ENCODE measurements at regions not wholly inside any gene's neighbourhood (a gene's known extent, or its start where the extent isn't known, plus 50 kb on each side); places are given as distances from the start of the nearest gene placed in this dataset.

DNA sequence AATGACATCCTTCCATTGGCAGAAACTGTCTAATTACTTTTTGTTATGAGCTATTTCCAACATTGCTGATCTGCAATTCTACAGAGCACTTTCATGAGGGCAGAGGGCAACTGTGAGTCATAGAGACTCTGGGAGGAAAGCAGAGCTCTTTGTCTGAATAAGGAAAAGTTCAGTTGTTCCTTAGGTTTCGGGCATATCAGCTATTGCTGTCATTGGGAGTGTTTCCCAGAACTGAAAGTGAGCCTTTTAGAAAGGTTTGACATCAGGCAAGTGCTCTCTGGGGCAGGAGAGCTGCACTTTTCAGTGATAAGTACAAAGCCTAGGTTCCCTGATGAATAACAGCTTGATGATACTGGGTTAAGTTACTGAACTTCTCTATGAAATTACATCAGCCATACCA, 119.2 kb upstream of the EDNRA start:
- H3K4me3 Mint-ChIP-seq: no peak overlapping the region

DNA sequence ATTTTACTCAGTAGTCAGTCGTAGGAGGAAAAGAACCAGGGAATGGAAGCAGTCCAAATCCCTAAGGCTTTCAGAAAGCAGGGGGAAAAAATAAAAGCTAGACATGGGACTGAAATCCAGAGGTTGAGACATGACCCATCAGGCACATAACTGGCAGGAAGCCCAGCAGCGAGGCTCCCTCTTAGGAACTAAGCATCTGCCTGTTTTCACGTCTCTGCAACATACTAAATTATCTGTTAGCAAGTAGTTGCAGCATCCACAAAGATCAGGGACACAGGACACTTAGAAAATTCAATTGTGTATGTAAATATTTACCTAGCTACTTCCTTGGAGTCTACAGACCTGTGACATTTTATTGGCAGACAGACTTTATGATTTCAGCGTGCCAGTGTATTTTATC, 118.0 kb upstream of the EDNRA start:
- Mint-ChIP-seq H3K9me3 (no peaks in the 10 kb centered on the region), H3K27ac (ENCODE audit: unreplicated experiment) (peak overlapping the region; percentile 45), H3K27me3 (ENCODE audit: low read depth) (no peaks in the 10 kb centered on the region), H3K4me1 (peaks cover 36% of the 10 kb centered on the region), H3K4me3 (no peak overlapping the region), H3K36me3 (ENCODE audit: low read depth) (no peaks in the 10 kb centered on the region)
- TF ChIP-seq, protein P1, sequence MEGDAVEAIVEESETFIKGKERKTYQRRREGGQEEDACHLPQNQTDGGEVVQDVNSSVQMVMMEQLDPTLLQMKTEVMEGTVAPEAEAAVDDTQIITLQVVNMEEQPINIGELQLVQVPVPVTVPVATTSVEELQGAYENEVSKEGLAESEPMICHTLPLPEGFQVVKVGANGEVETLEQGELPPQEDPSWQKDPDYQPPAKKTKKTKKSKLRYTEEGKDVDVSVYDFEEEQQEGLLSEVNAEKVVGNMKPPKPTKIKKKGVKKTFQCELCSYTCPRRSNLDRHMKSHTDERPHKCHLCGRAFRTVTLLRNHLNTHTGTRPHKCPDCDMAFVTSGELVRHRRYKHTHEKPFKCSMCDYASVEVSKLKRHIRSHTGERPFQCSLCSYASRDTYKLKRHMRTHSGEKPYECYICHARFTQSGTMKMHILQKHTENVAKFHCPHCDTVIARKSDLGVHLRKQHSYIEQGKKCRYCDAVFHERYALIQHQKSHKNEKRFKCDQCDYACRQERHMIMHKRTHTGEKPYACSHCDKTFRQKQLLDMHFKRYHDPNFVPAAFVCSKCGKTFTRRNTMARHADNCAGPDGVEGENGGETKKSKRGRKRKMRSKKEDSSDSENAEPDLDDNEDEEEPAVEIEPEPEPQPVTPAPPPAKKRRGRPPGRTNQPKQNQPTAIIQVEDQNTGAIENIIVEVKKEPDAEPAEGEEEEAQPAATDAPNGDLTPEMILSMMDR (conservative IDR thresholded peaks at IDR 0.05): no peak
- DNase-seq (ENCODE audit: low read depth, low spot score): no peak

More for the DNA sequence above, 119.2 kb upstream of the EDNRA start:
- TF ChIP-seq, protein P1 (conservative IDR thresholded peaks at IDR 0.05): no peak
- DNase-seq (ENCODE audit: low read depth, low spot score): peak; percentile 3
- H3K9me3 Mint-ChIP-seq: no peaks in the 10 kb centered on the region
- H3K36me3 Mint-ChIP-seq (ENCODE audit: low read depth): no peaks in the 10 kb centered on the region
- H3K27ac Mint-ChIP-seq (ENCODE audit: unreplicated experiment): peak overlapping the region; percentile 79
- peaks cover 33% of the 10 kb centered on the region for H3K4me1 Mint-ChIP-seq
- no peaks in the 10 kb centered on the region for H3K27me3 Mint-ChIP-seq (ENCODE audit: low read depth)

DNA sequence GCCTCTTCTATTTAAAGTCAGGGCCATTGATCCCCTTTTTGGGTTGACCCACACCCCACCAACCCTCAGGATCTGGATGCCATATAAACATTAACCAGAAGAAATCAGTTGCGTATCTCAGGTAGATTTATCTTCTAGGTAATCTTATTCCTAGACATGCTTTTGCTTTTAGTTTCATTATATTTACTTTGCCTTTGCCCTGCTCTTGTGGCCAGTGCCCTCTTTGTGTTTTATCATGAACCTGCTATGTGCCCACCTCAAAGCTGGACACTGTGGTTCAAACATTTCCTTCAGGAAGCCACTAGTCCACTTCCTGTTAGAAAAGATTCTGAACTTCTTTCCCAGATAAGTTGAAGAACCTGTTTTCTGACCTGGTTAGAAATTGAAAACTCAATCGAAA, 117.4 kb upstream of the EDNRA start:
- H3K36me3 Mint-ChIP-seq (ENCODE audit: low read depth): no peaks in the 10 kb centered on the region
- peaks cover 37% of the 10 kb centered on the region for H3K4me1 Mint-ChIP-seq
- DNase-seq (ENCODE audit: low read depth, low spot score): no peak
- no peaks in the 10 kb centered on the region for H3K9me3 Mint-ChIP-seq
- no peak overlapping the region for H3K4me3 Mint-ChIP-seq
- TF ChIP-seq, protein P1 (conservative IDR thresholded peaks at IDR 0.05): no peak
- H3K27ac Mint-ChIP-seq (ENCODE audit: unreplicated experiment): no peak overlapping the region
- no peaks in the 10 kb centered on the region for H3K27me3 Mint-ChIP-seq (ENCODE audit: low read depth)

DNA sequence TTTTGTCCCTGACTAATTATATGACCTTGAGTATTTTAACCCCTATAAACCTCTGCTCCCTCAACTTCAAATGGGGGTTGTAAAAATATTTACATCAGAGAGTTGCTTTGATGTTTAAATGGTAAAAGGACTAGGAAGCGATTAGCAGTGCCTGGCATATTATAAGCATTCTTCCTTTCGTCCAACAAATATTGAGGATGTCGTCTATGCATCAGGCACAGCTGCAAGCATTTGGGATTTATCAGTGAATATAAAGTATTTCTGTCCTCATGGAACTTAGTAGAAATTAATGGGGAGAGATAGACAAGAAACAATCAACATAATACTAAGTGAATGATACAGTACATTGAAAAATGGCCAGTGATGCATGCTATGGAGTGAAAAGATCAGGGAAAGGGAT, 115.5 kb upstream of the EDNRA start:
- Mint-ChIP-seq H3K4me1 (peaks cover 31% of the 10 kb centered on the region), H3K4me3 (no peak overlapping the region), H3K27me3 (ENCODE audit: low read depth) (no peaks in the 10 kb centered on the region), H3K27ac (ENCODE audit: unreplicated experiment) (no peak overlapping the region), H3K36me3 (ENCODE audit: low read depth) (no peaks in the 10 kb centered on the region), H3K9me3 (no peaks in the 10 kb centered on the region)
- DNase-seq (ENCODE audit: low read depth, low spot score): no peak
- TF ChIP-seq, protein P1 (conservative IDR thresholded peaks at IDR 0.05): no peak

DNA sequence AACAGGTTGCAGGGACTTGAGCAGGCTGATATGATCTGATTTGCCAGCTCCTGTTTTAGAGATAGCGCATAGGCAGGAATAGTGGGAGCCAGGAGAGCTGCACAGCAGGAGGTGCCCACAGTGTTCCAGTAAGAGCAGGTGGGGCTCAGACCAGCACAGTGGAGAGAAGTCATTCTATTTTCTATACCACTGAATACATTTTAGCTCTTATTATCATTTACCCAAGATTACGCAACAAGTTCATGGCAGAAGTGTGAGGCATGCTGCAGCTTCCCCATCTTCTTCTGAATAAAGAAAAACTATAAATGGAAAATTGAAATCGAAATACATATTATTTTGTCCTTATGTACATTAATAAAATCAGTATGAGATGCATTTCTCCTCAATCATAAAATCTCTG, 114.7 kb upstream of the EDNRA start:
- no peak for DNase-seq (ENCODE audit: low read depth, low spot score)
- Mint-ChIP-seq H3K4me3 (no peak overlapping the region), H3K9me3 (no peaks in the 10 kb centered on the region), H3K27ac (ENCODE audit: unreplicated experiment) (no peak overlapping the region), H3K36me3 (ENCODE audit: low read depth) (no peaks in the 10 kb centered on the region), H3K27me3 (ENCODE audit: low read depth) (no peaks in the 10 kb centered on the region), H3K4me1 (peaks cover 24% of the 10 kb centered on the region)
- TF ChIP-seq, protein P1 (conservative IDR thresholded peaks at IDR 0.05): no peak

DNA sequence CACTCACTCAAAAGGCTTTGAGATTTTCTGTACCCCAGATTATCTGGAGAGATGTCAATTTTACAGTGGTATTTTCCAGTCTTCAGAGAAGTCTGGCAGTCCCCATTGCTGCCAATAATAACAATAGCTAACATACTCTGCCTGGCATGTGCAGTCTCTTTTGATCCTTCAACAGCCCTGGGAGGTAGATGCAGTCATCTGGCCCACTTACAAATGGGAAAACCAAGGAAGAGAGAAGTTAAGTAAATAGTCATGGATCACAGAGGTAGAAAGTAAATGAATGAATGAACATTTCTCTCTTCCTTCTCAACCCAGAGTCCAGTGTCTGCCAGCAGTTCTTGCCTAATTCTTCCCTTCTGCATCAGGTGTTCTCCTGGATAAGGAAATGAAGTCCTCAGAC, 113.0 kb upstream of the EDNRA start:
- Mint-ChIP-seq H3K27me3 (ENCODE audit: low read depth) (no peaks in the 10 kb centered on the region), H3K27ac (ENCODE audit: unreplicated experiment) (no peak overlapping the region), H3K9me3 (no peaks in the 10 kb centered on the region), H3K4me1 (peaks cover 7% of the 10 kb centered on the region), H3K36me3 (ENCODE audit: low read depth) (no peaks in the 10 kb centered on the region), H3K4me3 (no peak overlapping the region)
- TF ChIP-seq, protein P1 (conservative IDR thresholded peaks at IDR 0.05): no peak
- no peak for DNase-seq (ENCODE audit: low read depth, low spot score)
